ELR (cell line): ENCODE measurements at regions not wholly inside any gene's neighbourhood (a gene's known extent, or its start where the extent isn't known, plus 50 kb on each side); places are given as distances from the start of the nearest gene placed in this dataset.
A peak's percentile ranks its signal among the peaks of the same experiment; 100 is the strongest.
"Not testable (repeated sequence)": the region's sequence is repeated elsewhere in the genome, so short reads cannot be mapped to it uniquely, and the experiment has no call there.

ENCODE experiments used
- DNase-seq: peaks from one replicate; pipeline ENCODE4 v3.0.0-alpha.2; 2015; ENCODE audit warnings: low read depth

- DNase-seq, result peak; percentile 69
Measured at GRCh38 chr4:27638163-27638915, 777.7 kb downstream of the STIM2 start.

- no peak for DNase-seq
Measured at GRCh38 chr4:27643101-27643500, 782.5 kb downstream of the STIM2 start.

DNA sequence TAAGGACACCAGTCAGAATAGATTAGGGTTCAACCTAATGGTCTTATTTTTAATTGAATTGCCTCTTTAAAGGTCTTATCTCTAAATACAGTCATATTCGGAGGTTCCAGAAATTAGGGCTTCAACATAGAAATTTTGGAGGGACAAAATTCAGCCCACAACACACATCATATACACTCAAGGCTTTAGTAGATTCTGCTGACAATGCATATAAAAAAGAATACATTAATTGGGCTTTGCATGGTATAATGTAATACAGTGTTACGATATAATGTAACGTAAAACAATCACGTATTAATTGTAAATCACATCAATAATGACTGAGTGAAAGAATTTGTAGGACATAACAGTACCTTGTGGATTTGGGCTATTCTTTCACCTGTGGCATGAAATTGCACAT lies 787.8 kb downstream of the STIM2 start:
- no peak for DNase-seq

GRCh38 chr4:27662426-27662825 lies 801.8 kb downstream of the STIM2 start:
- no peak for DNase-seq

DNA sequence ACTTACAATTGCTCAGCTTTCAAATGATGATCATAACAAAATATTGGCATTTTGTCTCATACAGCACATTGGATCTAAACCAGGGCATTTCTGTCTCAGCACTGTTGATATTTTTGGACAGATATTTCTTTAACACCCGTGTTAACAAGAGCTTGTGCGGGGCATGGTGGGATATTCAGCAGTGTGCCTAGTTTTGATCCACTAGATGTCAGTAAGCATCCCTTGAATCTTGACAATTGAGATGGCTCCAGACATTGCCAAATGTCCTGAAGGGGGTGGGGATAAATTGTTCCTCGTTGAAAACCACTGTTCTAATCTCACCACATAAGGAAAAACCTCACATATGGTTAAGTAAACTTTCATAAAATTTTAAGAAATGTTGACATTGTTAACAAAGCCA lies 806.3 kb downstream of the STIM2 start:
- DNase-seq, result peak; percentile 40

DNA sequence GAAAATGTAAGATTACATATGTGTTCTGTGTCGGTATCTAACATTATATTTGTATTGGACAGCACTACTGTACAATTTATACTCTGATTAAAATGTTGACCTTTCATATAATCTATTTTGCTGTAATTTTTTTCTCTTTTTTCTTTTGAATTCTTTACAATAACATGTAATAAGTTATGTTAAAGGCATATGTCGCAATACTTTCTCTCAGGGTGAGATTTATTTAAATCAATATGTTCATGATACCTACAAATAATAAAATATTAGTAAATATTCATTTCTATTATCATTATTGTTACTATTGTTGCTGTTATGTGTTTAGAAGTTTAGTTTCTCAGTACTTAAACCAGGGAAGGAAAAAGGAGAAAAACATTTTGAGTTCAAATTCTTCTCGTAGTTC lies 807.4 kb downstream of the STIM2 start:
- no peak for DNase-seq

DNA sequence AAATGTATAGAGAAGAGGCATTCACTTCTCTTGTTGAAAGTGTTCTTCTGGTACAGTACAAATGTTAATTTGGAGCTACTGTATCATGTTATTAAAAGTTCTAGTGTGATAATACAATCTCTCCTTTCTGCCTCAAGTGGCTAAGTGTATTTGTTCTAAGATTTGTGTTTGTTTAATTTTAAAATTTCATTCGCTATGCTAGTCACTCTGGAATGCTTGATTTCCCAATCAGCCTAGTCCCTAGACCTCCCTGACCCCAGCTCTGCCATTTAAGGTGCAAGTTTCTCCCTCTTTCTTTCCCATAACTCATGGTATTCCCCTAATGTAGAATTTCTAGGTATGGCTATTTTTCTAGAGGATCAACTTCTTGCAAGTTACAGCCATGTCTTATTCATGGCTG lies 817.4 kb downstream of the STIM2 start:
- no peak for DNase-seq

GRCh38 chr4:27684610-27685011 lies 824.0 kb downstream of the STIM2 start:
- DNase-seq, result peak; percentile 70

GRCh38 chr4:27685091-27685490 lies 824.5 kb downstream of the STIM2 start:
- DNase-seq, result no peak

GRCh38 chr4:27685947-27686346 lies 825.3 kb downstream of the STIM2 start:
- DNase-seq, result no peak

- DNase-seq, result peak; percentile 77
Measured at GRCh38 chr4:27692158-27692557, 831.5 kb downstream of the STIM2 start.

- no peak for DNase-seq
Measured at GRCh38 chr4:27692868-27693634, 832.4 kb downstream of the STIM2 start.

GRCh38 chr4:27696257-27696656 lies 835.6 kb downstream of the STIM2 start:
- DNase-seq, result not testable (repeated sequence)

- no peak for DNase-seq
Measured at GRCh38 chr4:27701606-27702005, 841.0 kb downstream of the STIM2 start.

DNA sequence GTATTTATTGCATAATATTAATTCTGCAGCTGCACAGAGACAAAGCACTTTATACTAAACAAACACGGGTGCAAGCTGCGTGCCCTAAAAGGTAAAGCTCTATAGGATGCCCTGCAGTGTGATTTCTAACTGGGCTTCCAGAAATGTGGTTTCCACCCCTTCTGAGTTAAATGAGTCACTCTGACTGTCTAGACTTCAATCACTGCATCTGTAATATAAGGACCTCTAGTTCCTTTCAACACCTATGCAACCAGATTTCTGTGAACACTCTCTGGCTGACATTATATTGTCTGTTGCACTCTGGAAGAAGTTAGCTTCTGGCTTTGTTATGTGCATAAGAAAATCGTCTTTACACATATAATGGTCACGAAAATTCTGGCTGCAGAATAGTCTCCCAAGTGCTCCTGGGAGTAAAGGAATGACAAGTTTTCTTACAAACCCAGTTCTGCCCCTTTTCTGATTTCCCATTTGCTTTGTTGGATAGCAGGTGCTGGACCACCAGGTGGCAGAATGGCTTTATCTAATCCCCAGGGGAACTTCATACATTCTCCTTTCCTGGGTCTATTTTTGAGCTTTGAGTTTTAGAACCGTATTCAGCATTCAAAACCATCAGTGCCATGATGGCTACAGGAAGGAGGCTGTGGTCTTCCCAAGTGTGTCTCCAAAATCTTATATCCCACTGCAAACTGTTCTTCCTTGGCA lies 842.2 kb downstream of the STIM2 start:
- DNase-seq, result peak; percentile 42

DNA sequence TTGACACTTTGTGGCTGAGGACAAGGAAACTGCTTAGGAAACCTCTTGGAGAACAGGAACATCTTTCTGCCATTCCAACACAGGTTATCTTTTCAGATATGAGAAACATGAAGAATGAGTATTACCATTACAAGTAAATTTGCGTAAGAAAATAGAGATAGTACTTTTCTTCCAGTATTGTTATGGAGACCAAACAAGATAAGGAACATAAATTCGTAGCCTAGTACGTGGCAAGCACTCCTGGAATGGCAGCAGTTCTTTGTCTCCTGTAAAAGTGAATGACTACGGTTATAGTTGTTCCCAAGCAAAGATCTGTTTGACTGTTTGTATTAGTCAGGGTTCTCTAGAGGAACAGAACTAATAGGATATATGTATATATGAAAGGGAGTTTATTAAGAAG lies 843.1 kb downstream of the STIM2 start:
- DNase-seq, result no peak

- DNase-seq, result no peak
Measured at GRCh38 chr4:27711041-27711440, 850.4 kb downstream of the STIM2 start.

DNA sequence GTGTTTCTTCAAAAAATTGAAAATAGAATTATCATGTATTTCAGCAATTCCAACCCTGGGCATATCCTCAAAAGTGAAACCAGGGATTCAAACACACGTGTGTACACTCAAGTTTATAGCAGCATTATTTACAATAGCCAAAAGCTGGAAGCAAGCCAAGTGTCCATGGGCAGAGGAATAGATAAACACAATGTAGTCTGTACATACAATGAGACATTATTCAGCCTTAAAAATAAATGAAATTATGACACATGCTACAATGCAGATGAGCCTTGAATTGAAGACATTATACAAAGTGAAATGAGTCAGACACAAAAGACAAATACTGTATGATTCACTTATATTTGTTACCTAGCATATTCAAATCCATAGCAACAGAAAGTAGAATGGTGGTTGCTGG lies 853.4 kb downstream of the STIM2 start:
- peak; percentile 82 for DNase-seq

DNA sequence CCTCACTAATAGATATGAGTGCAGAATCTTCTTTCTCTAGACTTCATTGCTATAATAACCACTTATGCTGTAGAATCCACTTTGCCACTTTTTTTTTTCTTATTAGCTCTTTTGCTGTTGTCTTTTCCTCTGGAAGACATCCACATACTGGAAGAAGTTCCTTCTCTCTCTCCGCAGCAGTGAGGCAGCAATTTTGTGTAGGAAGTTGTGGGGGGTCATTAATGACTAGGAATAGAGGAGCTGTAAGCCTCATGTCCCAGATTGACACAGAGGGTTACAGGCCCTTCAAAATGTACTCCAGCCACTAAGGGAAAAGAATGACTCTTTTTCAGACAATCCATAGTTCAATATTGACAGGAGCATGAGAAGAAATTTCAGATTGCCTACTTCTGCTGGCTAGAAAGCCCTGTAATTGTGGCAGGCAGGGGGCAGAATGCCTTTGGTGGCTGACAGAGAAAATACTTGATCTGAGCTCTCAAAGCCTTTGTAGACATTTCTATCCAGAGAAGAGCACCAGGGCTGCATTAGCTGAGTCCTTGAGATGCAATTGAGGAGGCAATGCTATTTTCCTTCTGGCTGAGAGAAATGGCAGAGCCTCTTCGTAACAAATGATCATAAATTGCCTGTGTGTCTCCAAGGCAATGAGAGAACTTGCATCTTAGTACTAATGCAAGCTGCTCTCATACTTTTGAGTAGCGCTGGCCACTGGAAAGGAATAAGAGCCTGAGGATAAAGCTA lies 856.2 kb downstream of the STIM2 start:
- DNase-seq, result no peak

DNA sequence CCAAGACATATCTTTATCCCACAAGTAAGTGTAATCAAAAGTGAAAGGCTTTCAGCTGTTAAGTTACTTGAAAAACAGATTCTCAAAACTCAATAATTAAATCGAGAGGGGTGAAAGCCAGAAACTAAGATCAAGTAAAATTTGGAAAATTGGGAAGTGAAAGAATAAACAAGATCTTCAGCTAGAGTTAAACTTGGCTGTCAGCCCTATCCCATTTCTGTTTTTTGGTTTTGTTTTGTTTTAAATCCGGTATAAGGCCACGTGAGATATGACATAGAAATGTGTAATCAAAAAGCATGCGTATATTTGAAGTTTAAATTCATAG lies 856.8 kb downstream of the STIM2 start:
- DNase-seq, result no peak

GRCh38 chr4:27720010-27720766 lies 859.5 kb downstream of the STIM2 start:
- DNase-seq, result no peak

DNA sequence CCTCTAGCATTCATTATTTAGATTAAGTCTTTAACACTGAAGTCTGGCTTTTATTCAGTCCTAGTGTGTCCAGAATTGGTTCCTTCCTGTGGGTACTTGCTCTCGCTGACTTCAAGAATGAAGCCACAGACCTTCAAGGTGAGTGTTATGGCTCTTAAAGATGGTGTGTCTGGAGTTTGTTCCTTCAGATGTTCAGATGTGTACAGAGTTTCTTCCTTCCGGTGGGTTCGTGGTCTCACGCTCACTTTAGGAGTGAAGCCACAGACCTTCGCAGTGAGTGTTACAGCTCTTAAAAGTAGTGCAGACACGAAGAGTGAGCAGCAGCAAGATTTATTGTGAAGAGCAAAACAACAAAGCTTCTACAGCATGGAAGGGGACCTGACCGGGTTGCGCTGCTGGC lies 860.6 kb downstream of the STIM2 start:
- no peak for DNase-seq
